ENCODE measurements at regions not wholly inside any gene's neighbourhood (a gene's known extent, or its start where the extent isn't known, plus 50 kb on each side); places are given as distances from the start of the nearest gene placed in this dataset.

- no peak overlapping the region for H3K4me3 Mint-ChIP-seq
- peaks cover 6% of the 10 kb centered on the region for H3K9me3 Mint-ChIP-seq
- CTCF ChIA-PET, result no interaction called here
These were observed 708.2 kb upstream of the PTPRD start for GRCh38 chr9:11320989-11321388.

GRCh38 chr9:11323457-11323856, 710.7 kb upstream of the PTPRD start:
- Mint-ChIP-seq H3K36me3 (ENCODE audit: low read depth) (no peaks in the 10 kb centered on the region), H3K4me3 (no peak overlapping the region), H3K9me3 (peaks cover 8% of the 10 kb centered on the region), H3K27me3 (ENCODE audit: low read depth) (no peaks in the 10 kb centered on the region), H3K4me1 (ENCODE audit: low read depth) (no peaks in the 10 kb centered on the region), H3K27ac (no peak overlapping the region)
- no peak for DNase-seq
- CTCF ChIA-PET, result no interaction called here
- intact Hi-C loops (cut with micrococcal nuclease), result no loop called here

More at GRCh38 chr9:11320989-11321388, 708.2 kb upstream of the PTPRD start:
- intact Hi-C loops (cut with micrococcal nuclease), result no loop called here
- DNase-seq, result no peak
- H3K4me1 Mint-ChIP-seq (ENCODE audit: low read depth), result no peaks in the 10 kb centered on the region
- no peaks in the 10 kb centered on the region for H3K36me3 Mint-ChIP-seq (ENCODE audit: low read depth)
- H3K27ac Mint-ChIP-seq, result no peak overlapping the region
- H3K27me3 Mint-ChIP-seq (ENCODE audit: low read depth), result no peaks in the 10 kb centered on the region

DNA sequence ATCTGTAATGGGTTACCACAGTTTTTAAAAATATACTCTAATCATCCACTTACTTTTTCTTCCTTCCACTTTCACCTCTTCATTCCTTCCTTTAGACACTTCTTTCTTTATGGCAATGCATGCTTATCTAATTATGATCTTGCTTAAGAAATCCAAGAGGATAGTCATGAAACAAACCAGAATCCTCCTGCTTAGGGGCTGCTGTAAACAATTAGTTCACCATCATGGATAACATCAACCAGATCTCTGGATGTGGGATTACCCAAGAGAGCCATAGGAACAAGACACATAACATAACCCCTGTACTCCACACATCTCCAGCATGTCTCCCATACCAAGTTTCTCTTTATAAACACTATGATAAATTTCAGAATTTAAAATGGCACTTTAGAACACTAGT, 713.4 kb upstream of the PTPRD start:
- CTCF ChIA-PET, result no interaction called here
- no peak for DNase-seq
- no peaks in the 10 kb centered on the region for H3K27me3 Mint-ChIP-seq (ENCODE audit: low read depth)
- no peaks in the 10 kb centered on the region for H3K4me1 Mint-ChIP-seq (ENCODE audit: low read depth)
- H3K4me3 Mint-ChIP-seq, result no peak overlapping the region
- intact Hi-C loops (cut with micrococcal nuclease), result no loop called here
- no peak overlapping the region for H3K27ac Mint-ChIP-seq
- no peaks in the 10 kb centered on the region for H3K36me3 Mint-ChIP-seq (ENCODE audit: low read depth)
- peaks cover 10% of the 10 kb centered on the region for H3K9me3 Mint-ChIP-seq

DNA sequence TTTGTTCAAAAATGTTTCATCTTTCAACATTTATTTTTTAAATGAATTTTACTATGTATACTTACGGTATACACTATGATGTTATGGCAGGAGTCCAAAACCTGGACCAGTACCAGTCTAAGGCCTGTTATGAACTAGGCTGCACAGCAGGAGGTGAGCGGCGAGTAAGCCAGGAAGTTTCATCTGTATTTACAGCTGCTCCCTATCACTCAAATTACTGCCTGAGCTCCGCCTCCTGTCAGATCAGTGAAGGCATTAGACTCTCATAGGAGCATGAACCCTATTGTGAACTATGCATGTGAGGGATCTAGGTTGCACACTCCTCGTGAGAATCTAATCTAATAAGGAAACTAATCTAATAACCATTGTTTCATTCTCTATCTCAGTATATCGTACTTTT, 715.5 kb upstream of the PTPRD start:
- H3K36me3 Mint-ChIP-seq (ENCODE audit: low read depth), result no peaks in the 10 kb centered on the region
- DNase-seq, result no peak
- CTCF ChIA-PET, result no interaction called here
- no peak overlapping the region for H3K4me3 Mint-ChIP-seq
- peaks cover 12% of the 10 kb centered on the region for H3K9me3 Mint-ChIP-seq
- intact Hi-C loops (cut with micrococcal nuclease), result no loop called here
- H3K27ac Mint-ChIP-seq, result no peak overlapping the region
- no peaks in the 10 kb centered on the region for H3K27me3 Mint-ChIP-seq (ENCODE audit: low read depth)
- no peaks in the 10 kb centered on the region for H3K4me1 Mint-ChIP-seq (ENCODE audit: low read depth)

- Mint-ChIP-seq H3K4me3 (no peak overlapping the region), H3K4me1 (ENCODE audit: low read depth) (no peaks in the 10 kb centered on the region), H3K27ac (no peak overlapping the region), H3K36me3 (ENCODE audit: low read depth) (no peaks in the 10 kb centered on the region), H3K27me3 (ENCODE audit: low read depth) (no peaks in the 10 kb centered on the region), H3K9me3 (peaks cover 7% of the 10 kb centered on the region)
- no peak for DNase-seq
- CTCF ChIA-PET, result no interaction called here
- intact Hi-C loops (cut with micrococcal nuclease), result no loop called here
These were observed 722.2 kb upstream of the PTPRD start for GRCh38 chr9:11335011-11335410.

- H3K4me3 Mint-ChIP-seq, result no peak overlapping the region
- peaks cover 10% of the 10 kb centered on the region for H3K9me3 Mint-ChIP-seq
- intact Hi-C loops (cut with micrococcal nuclease), result no loop called here
- no peaks in the 10 kb centered on the region for H3K4me1 Mint-ChIP-seq (ENCODE audit: low read depth)
- H3K27me3 Mint-ChIP-seq (ENCODE audit: low read depth), result no peaks in the 10 kb centered on the region
- no peak for DNase-seq
- CTCF ChIA-PET, result no interaction called here
- no peak overlapping the region for H3K27ac Mint-ChIP-seq
- H3K36me3 Mint-ChIP-seq (ENCODE audit: low read depth), result no peaks in the 10 kb centered on the region
These were observed 725.3 kb upstream of the PTPRD start for GRCh38 chr9:11338130-11338529.

GRCh38 chr9:11340654-11341053, 727.9 kb upstream of the PTPRD start:
- no peak overlapping the region for H3K27ac Mint-ChIP-seq
- DNase-seq, result no peak
- intact Hi-C loops (cut with micrococcal nuclease), result no loop called here
- no peaks in the 10 kb centered on the region for H3K27me3 Mint-ChIP-seq (ENCODE audit: low read depth)
- H3K9me3 Mint-ChIP-seq, result peaks cover 10% of the 10 kb centered on the region
- H3K4me1 Mint-ChIP-seq (ENCODE audit: low read depth), result no peaks in the 10 kb centered on the region
- CTCF ChIA-PET, result no interaction called here
- no peaks in the 10 kb centered on the region for H3K36me3 Mint-ChIP-seq (ENCODE audit: low read depth)
- no peak overlapping the region for H3K4me3 Mint-ChIP-seq

DNA sequence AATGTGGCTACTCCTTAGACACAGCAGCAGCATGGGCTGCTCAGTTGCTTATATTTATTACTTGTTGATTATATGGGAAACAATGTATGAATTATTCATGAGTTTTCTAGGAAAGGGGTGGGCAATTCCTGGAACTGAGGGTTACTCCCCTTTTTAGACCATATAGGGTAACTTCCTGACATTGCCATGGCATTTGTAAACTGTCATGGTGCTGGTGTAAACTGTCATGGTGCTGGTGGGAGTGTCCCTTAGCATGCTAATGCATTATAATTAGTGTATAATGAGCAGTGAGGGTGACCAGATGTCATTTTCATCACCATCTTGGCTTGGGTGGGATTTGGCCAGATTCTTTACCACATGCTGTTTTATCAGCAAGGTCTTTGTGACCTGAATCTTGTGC, 734.6 kb upstream of the PTPRD start:
- intact Hi-C loops (cut with micrococcal nuclease), result no loop called here
- Mint-ChIP-seq H3K4me1 (ENCODE audit: low read depth) (no peaks in the 10 kb centered on the region), H3K27ac (no peak overlapping the region), H3K9me3 (peaks cover 16% of the 10 kb centered on the region), H3K36me3 (ENCODE audit: low read depth) (no peaks in the 10 kb centered on the region), H3K4me3 (no peak overlapping the region), H3K27me3 (ENCODE audit: low read depth) (no peaks in the 10 kb centered on the region)
- no peak for DNase-seq
- CTCF ChIA-PET, result no interaction called here

DNA sequence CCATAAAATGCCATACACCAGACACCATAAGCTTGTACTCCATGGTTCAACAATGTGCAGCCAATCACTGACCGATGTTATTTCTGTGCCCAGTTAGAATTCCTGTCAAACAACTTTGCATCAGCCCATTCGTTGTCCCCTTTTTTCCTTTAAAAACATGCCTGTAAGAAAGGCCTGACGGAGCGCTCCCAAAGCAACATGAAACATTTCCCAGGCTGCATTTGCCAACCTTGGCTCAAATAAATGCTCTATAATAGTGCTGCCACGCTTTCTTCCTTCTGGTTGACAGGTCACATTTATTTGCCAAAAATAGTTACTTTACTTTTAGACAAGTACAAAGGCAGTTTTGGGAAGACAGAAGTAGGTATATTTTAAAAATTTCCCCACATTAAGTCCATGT, 735.6 kb upstream of the PTPRD start:
- no peak for DNase-seq
- peaks cover 18% of the 10 kb centered on the region for H3K9me3 Mint-ChIP-seq
- H3K27me3 Mint-ChIP-seq (ENCODE audit: low read depth), result no peaks in the 10 kb centered on the region
- no peaks in the 10 kb centered on the region for H3K36me3 Mint-ChIP-seq (ENCODE audit: low read depth)
- intact Hi-C loops (cut with micrococcal nuclease), result no loop called here
- no peak overlapping the region for H3K27ac Mint-ChIP-seq
- no peaks in the 10 kb centered on the region for H3K4me1 Mint-ChIP-seq (ENCODE audit: low read depth)
- H3K4me3 Mint-ChIP-seq, result no peak overlapping the region
- CTCF ChIA-PET, result no interaction called here

DNA sequence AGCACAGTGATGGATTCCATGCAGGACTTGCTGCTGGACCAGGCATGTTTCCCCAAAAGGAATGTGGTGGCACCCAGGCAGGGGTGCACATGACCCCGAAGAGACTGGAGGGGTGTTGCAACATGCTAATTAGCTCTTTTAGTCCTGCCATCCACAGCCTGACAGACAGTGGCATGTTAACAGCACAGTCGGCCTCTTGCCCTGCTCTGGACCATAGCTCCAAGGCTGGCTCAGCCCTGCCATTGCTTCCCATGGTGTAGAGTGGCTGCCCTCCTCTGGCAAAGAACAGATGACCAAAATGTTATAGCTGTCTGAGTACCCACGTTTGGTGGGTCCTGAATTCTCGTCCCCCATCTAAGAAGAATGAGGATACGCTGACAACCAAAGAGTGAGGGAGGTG, 736.4 kb upstream of the PTPRD start:
- CTCF ChIA-PET, result no interaction called here
- intact Hi-C loops (cut with micrococcal nuclease), result no loop called here
- H3K4me3 Mint-ChIP-seq, result no peak overlapping the region
- DNase-seq, result no peak
- no peak overlapping the region for H3K27ac Mint-ChIP-seq
- no peaks in the 10 kb centered on the region for H3K36me3 Mint-ChIP-seq (ENCODE audit: low read depth)
- no peaks in the 10 kb centered on the region for H3K4me1 Mint-ChIP-seq (ENCODE audit: low read depth)
- no peaks in the 10 kb centered on the region for H3K27me3 Mint-ChIP-seq (ENCODE audit: low read depth)
- H3K9me3 Mint-ChIP-seq, result peaks cover 18% of the 10 kb centered on the region

DNA sequence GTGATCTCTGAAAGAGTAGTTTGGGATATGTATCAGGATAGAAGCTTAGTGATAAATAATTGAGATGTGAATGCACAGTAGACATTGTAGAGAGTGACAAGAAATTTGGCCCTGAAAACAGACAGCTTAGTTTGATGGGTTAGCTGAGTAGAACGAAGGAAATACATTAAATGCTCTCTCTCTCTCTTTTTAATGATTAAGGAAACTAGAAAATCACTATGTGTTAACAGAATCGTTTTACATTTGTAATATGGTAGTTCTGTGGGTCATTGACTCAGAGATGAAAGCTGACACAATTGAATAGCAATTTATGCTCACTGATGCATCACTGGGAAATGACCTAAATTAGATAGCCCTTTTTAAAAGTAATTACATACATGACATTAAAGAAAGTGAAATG, 739.8 kb upstream of the PTPRD start:
- H3K9me3 Mint-ChIP-seq, result peaks cover 12% of the 10 kb centered on the region
- intact Hi-C loops (cut with micrococcal nuclease), result no loop called here
- H3K27me3 Mint-ChIP-seq (ENCODE audit: low read depth), result no peaks in the 10 kb centered on the region
- H3K4me1 Mint-ChIP-seq (ENCODE audit: low read depth), result no peaks in the 10 kb centered on the region
- CTCF ChIA-PET, result no interaction called here
- H3K4me3 Mint-ChIP-seq, result no peak overlapping the region
- no peak overlapping the region for H3K27ac Mint-ChIP-seq
- no peaks in the 10 kb centered on the region for H3K36me3 Mint-ChIP-seq (ENCODE audit: low read depth)
- no peak for DNase-seq

DNA sequence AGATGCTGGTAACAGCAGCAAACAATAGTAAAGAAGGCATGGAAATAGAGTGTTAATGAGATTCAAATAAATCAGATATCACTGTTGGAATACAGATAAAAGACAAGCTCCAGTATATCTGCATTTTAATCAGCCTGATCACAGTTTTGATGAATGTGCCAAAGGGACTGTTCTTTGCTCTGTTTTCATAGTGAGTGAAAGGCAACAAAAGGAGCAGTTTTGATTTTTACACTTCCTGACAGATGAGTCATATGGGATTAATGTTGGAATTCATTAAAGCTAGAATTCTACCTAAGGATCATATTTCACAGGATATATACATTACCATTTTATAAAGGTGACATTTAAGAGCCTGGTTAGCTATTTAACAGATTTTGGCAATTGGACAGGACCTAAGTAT, 743.3 kb upstream of the PTPRD start:
- Mint-ChIP-seq H3K27ac (no peak overlapping the region), H3K27me3 (ENCODE audit: low read depth) (no peaks in the 10 kb centered on the region), H3K4me3 (no peak overlapping the region), H3K9me3 (peaks cover 13% of the 10 kb centered on the region), H3K4me1 (ENCODE audit: low read depth) (no peaks in the 10 kb centered on the region), H3K36me3 (ENCODE audit: low read depth) (no peaks in the 10 kb centered on the region)
- CTCF ChIA-PET, result no interaction called here
- intact Hi-C loops (cut with micrococcal nuclease), result no loop called here
- DNase-seq, result no peak

- H3K4me3 Mint-ChIP-seq, result no peak overlapping the region
- H3K27me3 Mint-ChIP-seq (ENCODE audit: low read depth), result no peaks in the 10 kb centered on the region
- CTCF ChIA-PET, result no interaction called here
- peaks cover 11% of the 10 kb centered on the region for H3K9me3 Mint-ChIP-seq
- H3K36me3 Mint-ChIP-seq (ENCODE audit: low read depth), result no peaks in the 10 kb centered on the region
- no peaks in the 10 kb centered on the region for H3K4me1 Mint-ChIP-seq (ENCODE audit: low read depth)
- no peak for DNase-seq
- H3K27ac Mint-ChIP-seq, result no peak overlapping the region
- intact Hi-C loops (cut with micrococcal nuclease), result no loop called here
These were observed 753.9 kb upstream of the PTPRD start for GRCh38 chr9:11366585-11367129.

- no peak overlapping the region for H3K27ac Mint-ChIP-seq
These were observed 762.1 kb upstream of the PTPRD start for GRCh38 chr9:11374926-11375325.

More at GRCh38 chr9:11374926-11375325, 762.1 kb upstream of the PTPRD start:
- H3K9me3 Mint-ChIP-seq, result peaks cover 15% of the 10 kb centered on the region
- no peak overlapping the region for H3K4me3 Mint-ChIP-seq
- CTCF ChIA-PET, result no interaction called here
- H3K4me1 Mint-ChIP-seq (ENCODE audit: low read depth), result no peaks in the 10 kb centered on the region
- intact Hi-C loops (cut with micrococcal nuclease), result no loop called here
- no peak for DNase-seq
- no peaks in the 10 kb centered on the region for H3K36me3 Mint-ChIP-seq (ENCODE audit: low read depth)
- no peaks in the 10 kb centered on the region for H3K27me3 Mint-ChIP-seq (ENCODE audit: low read depth)
